ENCODE measurements at regions not wholly inside any gene's neighbourhood (a gene's known extent, or its start where the extent isn't known, plus 50 kb on each side); places are given as distances from the start of the nearest gene placed in this dataset.

DNA sequence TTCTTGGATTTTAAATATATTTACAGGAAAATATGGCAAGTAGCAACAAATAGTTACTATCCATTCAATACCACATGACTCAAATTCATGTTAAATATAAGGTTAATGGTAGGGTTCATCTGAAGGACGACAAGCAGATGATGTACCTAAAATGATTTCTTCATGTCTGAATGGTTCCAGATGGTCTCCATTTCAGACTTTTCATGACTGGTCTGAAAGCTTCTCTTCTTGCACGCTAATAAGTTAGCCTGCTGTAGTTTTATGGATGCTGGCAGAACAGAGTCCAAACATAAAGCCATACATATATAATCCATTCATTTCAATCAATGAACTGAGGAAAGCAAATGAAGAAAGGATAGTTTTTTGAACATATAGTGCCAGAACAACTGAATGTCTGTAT is 257.0 kb upstream of the MGAT4C start:
- intact Hi-C loops (cut with micrococcal nuclease): no loop called here
- Histone ChIP-seq H3K36me3 (ENCODE audit: control insufficient read depth in 2 of 2, extremely low read depth in 1 of 2, insufficient read depth in 2 of 2, low read length in 2 of 2) (no peaks in the 10 kb centered on the region), H3K27ac (ENCODE audit: insufficient read depth, low read depth, low read length) (no peak overlapping the region), H4K20me1 (replicated peaks; ENCODE audit: control insufficient read depth, extremely low read depth, insufficient read depth, low read length) (no peaks in the 10 kb centered on the region), H3K79me2 (ENCODE audit: control insufficient read depth, insufficient read depth, low read length) (no peaks in the 10 kb centered on the region), H3K4me2 (ENCODE audit: insufficient read depth, low read length) (no peak overlapping the region), H3K4me3 (replicated peaks in 1 of 3; ENCODE audit: insufficient read depth in 1 of 3, low read depth in 1 of 3, low read length in 3 of 3) (no peak overlapping the region), H2AFZ (ENCODE audit: low read depth, low read length) (no peak overlapping the region), H3K9ac (replicated peaks; ENCODE audit: extremely low read depth, insufficient read depth, low read length) (no peak overlapping the region), H3K9me1 (replicated peaks; ENCODE audit: control insufficient read depth, extremely low read depth, insufficient read depth, low read length) (no peaks in the 10 kb centered on the region), H3K27me3 (ENCODE audit: control insufficient read depth in 2 of 2, insufficient read depth in 2 of 2, low read length in 2 of 2) (no peaks in the 10 kb centered on the region), H3K9me3 (replicated peaks; ENCODE audit: control insufficient read depth, insufficient read depth, low read length) (no peaks in the 10 kb centered on the region), H3K4me1 (ENCODE audit: control insufficient read depth, extremely low read depth, insufficient read depth, low read length) (no peaks in the 10 kb centered on the region)
- CTCF ChIA-PET: no interaction called here
- no peak for DNase-seq (ENCODE audit: low read depth, low spot score)
- no peak for FAIRE-seq
- POLR2A ChIA-PET: no interaction called here
- TF ChIP-seq POLR2A (IDR thresholded peaks at IDR 0.05; ENCODE audit: low read depth, low read length) (no peak), JUN (IDR thresholded peaks at IDR 0.05; ENCODE audit: borderline replicate concordance, insufficient read depth, insufficient read length, low read depth) (no peak), MYC (IDR thresholded peaks at IDR 0.05; ENCODE audit: low read depth, low read length) (no peak), FOS (IDR thresholded peaks at IDR 0.05; ENCODE audit: borderline replicate concordance, insufficient read depth, low read length) (no peak), GATA2 (IDR thresholded peaks at IDR 0.05; ENCODE audit: insufficient read depth, insufficient read length, low read depth, low read length) (no peak), POLR2AphosphoS5 (IDR thresholded peaks at IDR 0.05; ENCODE audit: insufficient read depth, low read depth, low read length) (no peak), EZH2 (IDR thresholded peaks at IDR 0.05; ENCODE audit: borderline replicate concordance, low read depth, low read length, severe bottlenecking) (no peak)
- TF ChIP-seq, protein P1, sequence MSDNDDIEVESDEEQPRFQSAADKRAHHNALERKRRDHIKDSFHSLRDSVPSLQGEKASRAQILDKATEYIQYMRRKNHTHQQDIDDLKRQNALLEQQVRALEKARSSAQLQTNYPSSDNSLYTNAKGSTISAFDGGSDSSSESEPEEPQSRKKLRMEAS (IDR thresholded peaks at IDR 0.05; ENCODE audit: insufficient read depth, insufficient read length): no peak
- TF ChIP-seq, protein P2, sequence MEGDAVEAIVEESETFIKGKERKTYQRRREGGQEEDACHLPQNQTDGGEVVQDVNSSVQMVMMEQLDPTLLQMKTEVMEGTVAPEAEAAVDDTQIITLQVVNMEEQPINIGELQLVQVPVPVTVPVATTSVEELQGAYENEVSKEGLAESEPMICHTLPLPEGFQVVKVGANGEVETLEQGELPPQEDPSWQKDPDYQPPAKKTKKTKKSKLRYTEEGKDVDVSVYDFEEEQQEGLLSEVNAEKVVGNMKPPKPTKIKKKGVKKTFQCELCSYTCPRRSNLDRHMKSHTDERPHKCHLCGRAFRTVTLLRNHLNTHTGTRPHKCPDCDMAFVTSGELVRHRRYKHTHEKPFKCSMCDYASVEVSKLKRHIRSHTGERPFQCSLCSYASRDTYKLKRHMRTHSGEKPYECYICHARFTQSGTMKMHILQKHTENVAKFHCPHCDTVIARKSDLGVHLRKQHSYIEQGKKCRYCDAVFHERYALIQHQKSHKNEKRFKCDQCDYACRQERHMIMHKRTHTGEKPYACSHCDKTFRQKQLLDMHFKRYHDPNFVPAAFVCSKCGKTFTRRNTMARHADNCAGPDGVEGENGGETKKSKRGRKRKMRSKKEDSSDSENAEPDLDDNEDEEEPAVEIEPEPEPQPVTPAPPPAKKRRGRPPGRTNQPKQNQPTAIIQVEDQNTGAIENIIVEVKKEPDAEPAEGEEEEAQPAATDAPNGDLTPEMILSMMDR (IDR thresholded peaks at IDR 0.05; ENCODE audit: extremely low read depth in 1 of 2, insufficient read depth in 1 of 2, low read depth in 1 of 2, low read length in 2 of 2): no peak
- dilution Hi-C loops (cut with MboI; ENCODE audit: extremely low pct_ligation_motif_present, low sequenced_read_pairs): no loop called here
- no TSS peak for BruUV-seq (replicated peaks)

Data from endothelial cell of umbilical vein (primary cell).